MCF 10A (cell line): ENCODE measurements at regions not wholly inside any gene's neighbourhood (a gene's known extent, or its start where the extent isn't known, plus 50 kb on each side); places are given as distances from the start of the nearest gene placed in this dataset.

ENCODE experiments used
- BruUV-seq: library from RNA; stranded (reverse); fragments of 400-500 nt; replicated peaks from 2 replicates; lab custom pipeline; 2021; lab: Mats Ljungman, UMichigan
- CTCF ChIA-PET: fragments of 300-600 bp; sonication (Branson Sonifier 250); formaldehyde crosslinking; extraction: SDS; loops from one replicate; lab custom pipeline; 2021; ENCODE audit warnings: antibody characterized with exemption, inconsistent platforms; lab: Yijun Ruan, JAX
- POLR2A ChIA-PET: fragments of 300-600, 350-650 bp; sonication (Branson Sonifier 250); formaldehyde crosslinking; extraction: SDS; loops from one replicate; lab custom pipeline; 2020; ENCODE audit warnings: antibody characterized with exemption, inconsistent platforms; lab: Yijun Ruan, JAX
- DNase-seq: peaks from one replicate; pipeline ENCODE4 v3.0.0-alpha.2; 2018; ENCODE audit not compliant: unreplicated experiment
- H3K27ac Mint-ChIP-seq: one replicate; pipeline ENCODE4 v1.8.0; 2022; ENCODE audit warnings: mild to moderate bottlenecking, low read depth, mixed read lengths; ENCODE audit not compliant: unreplicated experiment
- H3K27me3 Mint-ChIP-seq: one replicate; pipeline ENCODE4 v1.8.0; 2022; ENCODE audit warnings: mixed read lengths; ENCODE audit not compliant: insufficient read depth, unreplicated experiment
- H3K36me3 Mint-ChIP-seq: one replicate; pipeline ENCODE4 v1.8.0; 2022; ENCODE audit warnings: mild to moderate bottlenecking, moderate library complexity, mixed read lengths; ENCODE audit not compliant: insufficient read depth, unreplicated experiment
- H3K4me1 Mint-ChIP-seq: one replicate; pipeline ENCODE4 v1.8.0; 2022; ENCODE audit warnings: mixed read lengths; ENCODE audit not compliant: insufficient read depth, unreplicated experiment
- H3K4me3 Mint-ChIP-seq: one replicate; pipeline ENCODE4 v1.8.0; 2022; ENCODE audit warnings: mild to moderate bottlenecking, moderate library complexity, mixed read lengths; ENCODE audit not compliant: unreplicated experiment
- H3K9me3 Mint-ChIP-seq: one replicate; pipeline ENCODE4 v1.8.0; 2022; ENCODE audit warnings: mixed read lengths; ENCODE audit not compliant: unreplicated experiment
- CTCF ChIP-seq: fragments of 200-600 bp; IDR thresholded peaks from one replicate; pipeline ENCODE4 v1.8.0; 2022; ENCODE audit warnings: antibody characterized with exemption, mild to moderate bottlenecking; ENCODE audit not compliant: unreplicated experiment
- intact Hi-C: fragments of 100-400 bp; cut with micrococcal nuclease; formaldehyde crosslinking; loops from 2 replicates; pipeline ENCODE4 v1.14.1; 2022

DNA sequence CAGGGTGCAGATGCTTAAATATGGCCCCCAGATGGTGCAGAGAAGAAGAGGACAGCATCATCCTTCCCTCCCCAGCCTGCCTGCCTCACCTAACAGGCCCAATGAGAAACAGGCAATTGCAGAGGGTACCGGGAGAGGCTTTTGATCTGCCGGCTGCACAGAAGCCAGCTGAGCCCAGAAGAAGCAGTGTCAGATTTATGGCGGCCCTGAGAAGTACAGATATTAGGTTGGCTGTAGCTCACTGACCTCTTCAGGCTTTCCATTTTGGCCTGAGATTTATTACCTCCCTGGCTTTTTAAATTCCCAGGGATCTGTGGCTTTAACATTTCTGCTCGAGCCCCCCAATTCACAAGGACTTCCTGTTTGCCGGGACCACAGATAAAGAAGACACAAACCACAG lies 278.7 kb downstream of the EN1 start:
- H3K27me3 Mint-ChIP-seq = no peaks in the 10 kb centered on the region
- no TSS peak for BruUV-seq
- TF ChIP-seq CTCF = no peak
- no peaks in the 10 kb centered on the region for H3K9me3 Mint-ChIP-seq
- no peaks in the 10 kb centered on the region for H3K4me1 Mint-ChIP-seq
- DNase-seq = no peak
- no peaks in the 10 kb centered on the region for H3K36me3 Mint-ChIP-seq
- H3K4me3 Mint-ChIP-seq = no peak overlapping the region
- ChIA-PET CTCF (no interaction called here), POLR2A (no interaction called here)
- no peak overlapping the region for H3K27ac Mint-ChIP-seq
- intact Hi-C loops = no loop called here

GRCh38 chr2:118565786-118566540 lies 281.5 kb downstream of the EN1 start:
- Mint-ChIP-seq H3K9me3 (no peaks in the 10 kb centered on the region), H3K27ac (no peak overlapping the region), H3K4me3 (no peak overlapping the region), H3K4me1 (no peaks in the 10 kb centered on the region), H3K36me3 (no peaks in the 10 kb centered on the region), H3K27me3 (no peaks in the 10 kb centered on the region)
- BruUV-seq = no TSS peak
- ChIA-PET CTCF (interaction anchor here (0.6 kb wide), 1 partner anchor 76 kb away, joined by 3 read pairs; no protein-coding TSS in a partner anchor), POLR2A (no interaction called here)
- TF ChIP-seq CTCF = no peak
- DNase-seq = no peak
- intact Hi-C loops = no loop called here

DNA sequence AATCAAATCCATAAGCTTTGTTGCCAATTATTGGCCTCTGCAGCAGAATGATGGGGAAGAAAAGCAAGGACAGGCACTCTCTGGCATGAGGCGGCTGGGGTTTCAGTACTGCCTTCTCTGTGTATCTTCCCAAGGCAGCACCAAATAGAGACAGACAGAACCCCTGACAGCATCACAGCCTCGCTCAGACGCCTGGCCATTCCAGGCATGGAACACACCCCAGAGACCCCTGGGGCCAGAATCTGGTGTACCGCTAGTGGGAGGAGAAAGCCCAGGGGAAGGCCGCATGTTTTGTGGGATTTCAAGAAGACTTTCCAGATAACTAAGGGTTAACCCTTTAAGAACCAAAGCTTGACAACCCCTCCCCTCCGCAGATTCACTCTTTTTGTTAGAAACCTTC lies 282.1 kb downstream of the EN1 start:
- Mint-ChIP-seq H3K36me3 (no peaks in the 10 kb centered on the region), H3K9me3 (no peaks in the 10 kb centered on the region), H3K27ac (no peak overlapping the region), H3K27me3 (no peaks in the 10 kb centered on the region), H3K4me1 (no peaks in the 10 kb centered on the region), H3K4me3 (no peak overlapping the region)
- POLR2A ChIA-PET = no interaction called here
- BruUV-seq = no TSS peak
- no peak for DNase-seq
- intact Hi-C loops = no loop called here
- no peak for TF ChIP-seq CTCF
- CTCF ChIA-PET = no interaction called here

DNA sequence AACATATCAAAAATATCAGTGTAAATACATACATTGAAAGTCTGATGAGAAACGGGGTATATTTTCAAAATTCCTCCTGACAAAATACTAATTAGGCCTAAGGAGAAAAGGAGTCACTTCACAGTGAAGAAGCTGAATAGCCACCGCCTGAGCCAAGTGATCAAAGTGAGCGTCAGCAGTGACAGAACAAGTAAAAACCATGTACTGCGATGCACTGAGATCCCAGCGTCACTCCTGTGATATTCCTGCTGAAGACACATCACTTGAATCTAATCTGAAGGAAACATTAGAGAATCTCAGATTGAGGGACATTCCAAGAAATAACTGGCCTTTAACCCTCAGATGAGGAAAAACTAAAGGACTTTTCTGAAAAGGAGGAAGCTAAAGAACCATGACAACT lies 285.3 kb downstream of the EN1 start:
- TF ChIP-seq CTCF = no peak
- no peak for DNase-seq
- intact Hi-C loops = no loop called here
- Mint-ChIP-seq H3K9me3 (no peaks in the 10 kb centered on the region), H3K36me3 (no peaks in the 10 kb centered on the region), H3K4me1 (no peaks in the 10 kb centered on the region), H3K27ac (no peak overlapping the region), H3K4me3 (no peak overlapping the region), H3K27me3 (no peaks in the 10 kb centered on the region)
- no TSS peak for BruUV-seq
- ChIA-PET POLR2A (no interaction called here), CTCF (interaction anchor here (1.1 kb wide), 1 partner anchor 11 kb away, joined by 3 read pairs; no protein-coding TSS in a partner anchor)
